ENCODE measurements at regions not wholly inside any gene's neighbourhood (a gene's known extent, or its start where the extent isn't known, plus 50 kb on each side); places are given as distances from the start of the nearest gene placed in this dataset.
"Not testable (repeated sequence)": the region's sequence is repeated elsewhere in the genome, so short reads cannot be mapped to it uniquely, and the experiment has no call there.

- not testable (repeated sequence) for TF ChIP-seq CTCF, POLR2A (IDR thresholded peaks at IDR 0.05)
These were observed 308.6 kb downstream of the BCL2L11 start for GRCh38 chr2:111429353-111429752.

Data from Peyer's patch (tissue), 4 donors.